CMK (cell line): ENCODE measurements at regions not wholly inside any gene's neighbourhood (a gene's known extent, or its start where the extent isn't known, plus 50 kb on each side); places are given as distances from the start of the nearest gene placed in this dataset.

ENCODE experiments used
- DNase-seq: peaks from one replicate; pipeline ENCODE4 v3.0.0-alpha.2; 2010; ENCODE audit warnings: low read depth

GRCh38 chr3:135473449-135473848 lies 492.1 kb upstream of the PPP2R3A start:
- no peak for DNase-seq

- DNase-seq, result no peak
These were observed 478.3 kb upstream of the PPP2R3A start for GRCh38 chr3:135487261-135487660.

- DNase-seq, result no peak
These were observed 475.2 kb upstream of the PPP2R3A start for GRCh38 chr3:135490219-135490915.

- no peak for DNase-seq
These were observed 473.9 kb upstream of the PPP2R3A start for GRCh38 chr3:135491491-135492205.

- no peak for DNase-seq
These were observed 469.6 kb upstream of the PPP2R3A start for GRCh38 chr3:135495891-135496290.

GRCh38 chr3:135497979-135498378 lies 467.5 kb upstream of the PPP2R3A start:
- no peak for DNase-seq

GRCh38 chr3:135499426-135499825 lies 466.1 kb upstream of the PPP2R3A start:
- no peak for DNase-seq

GRCh38 chr3:135500034-135500433 lies 465.5 kb upstream of the PPP2R3A start:
- DNase-seq, result no peak

GRCh38 chr3:135503065-135503759 lies 462.3 kb upstream of the PPP2R3A start:
- DNase-seq, result no peak

GRCh38 chr3:135503760-135504686 lies 461.5 kb upstream of the PPP2R3A start:
- DNase-seq, result no peak

- no peak for DNase-seq
These were observed 452.1 kb upstream of the PPP2R3A start for GRCh38 chr3:135513106-135514059.

GRCh38 chr3:135514060-135514448 lies 451.5 kb upstream of the PPP2R3A start:
- DNase-seq, result no peak

- DNase-seq, result no peak
These were observed 449.4 kb upstream of the PPP2R3A start for GRCh38 chr3:135516143-135516542.

- DNase-seq, result no peak
These were observed 437.0 kb upstream of the PPP2R3A start for GRCh38 chr3:135528413-135529015.

- no peak for DNase-seq
These were observed 433.5 kb upstream of the PPP2R3A start for GRCh38 chr3:135532021-135532420.

GRCh38 chr3:135538123-135538522 lies 427.4 kb upstream of the PPP2R3A start:
- DNase-seq, result no peak

- no peak for DNase-seq
These were observed 426.2 kb upstream of the PPP2R3A start for GRCh38 chr3:135539351-135539750.

GRCh38 chr3:135539854-135540253 lies 425.7 kb upstream of the PPP2R3A start:
- DNase-seq, result no peak

- DNase-seq, result no peak
These were observed 415.5 kb upstream of the PPP2R3A start for GRCh38 chr3:135549928-135550494.

- DNase-seq, result no peak
These were observed 409.4 kb upstream of the PPP2R3A start for GRCh38 chr3:135556174-135556573.
